Body of pancreas (tissue), 4 donors: ENCODE measurements at regions not wholly inside any gene's neighbourhood (a gene's known extent, or its start where the extent isn't known, plus 50 kb on each side); places are given as distances from the start of the nearest gene placed in this dataset.

ENCODE experiments used
- CTCF ChIP-seq, 7 experiments: fragments of 450-650 bp in 4 of 7; fragments of 200-600 bp in 3 of 7; sonication (generic) in 3 of 7; IDR thresholded peaks; one replicate each; pipeline ENCODE4 v1.5.1; 2016 to 2019; ENCODE audit warnings: antibody characterized with exemption in 7 of 7
- POLR2A ChIP-seq, 3 donors: fragments of 450-650 bp; IDR thresholded peaks; one replicate each; pipeline ENCODE4 v1.6.1; 2016; ENCODE audit warnings: antibody characterized with exemption in 3 of 3, mild to moderate bottlenecking in 2 of 3

DNA sequence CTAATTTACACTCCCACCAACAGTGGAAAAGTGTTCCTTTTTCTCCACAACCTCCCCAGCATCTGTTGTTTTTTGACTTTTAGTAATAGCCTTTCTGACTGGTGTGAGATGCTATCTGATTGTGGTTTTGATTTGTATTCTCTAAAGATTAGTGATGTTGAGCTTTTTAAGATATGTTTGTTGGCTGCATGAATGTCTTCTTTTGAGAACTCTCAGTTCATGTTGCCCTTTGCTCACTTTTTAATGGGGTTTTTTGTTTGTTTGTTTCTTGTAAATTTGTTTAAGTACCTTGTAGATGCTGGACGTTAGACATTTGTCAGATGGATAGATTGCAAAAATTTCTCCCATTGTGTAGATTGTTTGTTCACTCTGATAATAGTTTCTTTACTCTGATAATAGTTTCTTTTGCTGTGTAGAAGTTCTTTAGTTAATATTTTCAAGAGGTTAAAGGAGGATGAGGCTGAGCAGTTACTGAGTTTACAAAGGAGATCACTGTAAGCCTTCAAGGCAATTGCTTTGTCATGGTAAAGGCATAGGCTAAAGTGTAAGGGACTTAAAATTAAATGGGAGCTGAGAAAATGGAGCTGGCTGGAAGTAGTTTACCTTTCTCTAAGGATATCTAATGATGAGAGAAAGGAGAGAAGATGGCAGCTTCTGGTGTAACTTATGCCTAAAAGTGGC lies 323.4 kb downstream of the PCDH7 start:
- TF ChIP-seq CTCF (IDR thresholded peaks at IDR 0.05) (no peak), POLR2A (IDR thresholded peaks at IDR 0.05) (no peak)
